Stimulated activated CD8-positive, alpha-beta memory T cell treated with anti-CD3 and anti-CD28 coated beads, Interleukin-12 subunit alpha, Interleukin-12 subunit beta, amount 100 ng/mL, for 24 hours (primary cell): ENCODE measurements at regions not wholly inside any gene's neighbourhood (a gene's known extent, or its start where the extent isn't known, plus 50 kb on each side); places are given as distances from the start of the nearest gene placed in this dataset.
"Not testable (repeated sequence)": the region's sequence is repeated elsewhere in the genome, so short reads cannot be mapped to it uniquely, and the experiment has no call there.

Source experiments
- DNase-seq: peaks from one replicate; pipeline ENCODE4 v3.0.0-alpha.2; 2020; ENCODE audit errors: extremely low read depth

- DNase-seq, result no peak
These were observed 473.7 kb upstream of the PODXL start for GRCh38 chr7:132030086-132030568.

GRCh38 chr7:132029369-132030085 is 473.1 kb upstream of the PODXL start:
- no peak for DNase-seq

- no peak for DNase-seq
These were observed 471.9 kb upstream of the PODXL start for GRCh38 chr7:132028144-132028920.

GRCh38 chr7:132024290-132024689 is 467.9 kb upstream of the PODXL start:
- no peak for DNase-seq

- no peak for DNase-seq
These were observed 467.0 kb upstream of the PODXL start for GRCh38 chr7:132023466-132023865.

DNA sequence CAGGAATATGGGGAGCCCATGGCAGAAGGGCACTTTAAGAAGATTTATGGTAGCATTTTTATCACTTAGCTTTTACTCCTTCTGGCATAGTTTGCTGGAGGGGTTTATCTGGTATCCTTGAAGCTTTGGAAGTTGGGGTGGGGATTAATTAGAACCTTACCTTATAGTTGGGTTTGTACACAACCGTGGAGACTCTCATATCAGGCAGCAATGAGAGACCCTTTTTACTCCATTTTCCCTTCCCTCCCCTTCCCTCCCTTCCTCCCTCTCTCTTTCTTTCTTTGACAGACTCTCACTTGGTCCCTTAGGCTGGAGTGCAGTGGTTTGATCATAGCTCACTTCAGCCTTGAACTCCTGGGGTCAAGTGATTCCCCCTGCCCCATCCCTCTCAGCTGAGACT is 465.8 kb upstream of the PODXL start:
- DNase-seq, result no peak

DNA sequence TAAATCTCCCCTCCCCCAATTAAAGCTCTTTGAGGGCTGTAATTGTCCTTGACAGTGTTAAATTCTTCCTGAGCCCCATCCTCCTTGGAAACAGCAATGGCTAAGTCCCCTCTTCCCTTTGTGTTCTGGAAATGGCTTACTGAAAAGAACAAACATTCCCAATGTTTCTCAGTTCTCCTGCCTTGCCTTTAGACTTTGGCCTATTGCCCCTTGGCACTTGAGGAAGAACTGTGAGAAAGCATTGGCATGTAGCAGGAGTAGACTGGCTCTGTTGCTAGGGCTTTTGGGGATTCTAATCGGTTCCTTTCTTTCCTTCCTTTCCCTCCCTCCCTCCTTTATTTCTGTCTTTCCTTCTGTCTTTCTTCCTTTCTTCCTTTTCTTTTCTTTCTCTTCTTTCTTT is 463.3 kb upstream of the PODXL start:
- no peak for DNase-seq

- DNase-seq, result no peak
These were observed 453.4 kb upstream of the PODXL start for GRCh38 chr7:132009778-132010177.

DNA sequence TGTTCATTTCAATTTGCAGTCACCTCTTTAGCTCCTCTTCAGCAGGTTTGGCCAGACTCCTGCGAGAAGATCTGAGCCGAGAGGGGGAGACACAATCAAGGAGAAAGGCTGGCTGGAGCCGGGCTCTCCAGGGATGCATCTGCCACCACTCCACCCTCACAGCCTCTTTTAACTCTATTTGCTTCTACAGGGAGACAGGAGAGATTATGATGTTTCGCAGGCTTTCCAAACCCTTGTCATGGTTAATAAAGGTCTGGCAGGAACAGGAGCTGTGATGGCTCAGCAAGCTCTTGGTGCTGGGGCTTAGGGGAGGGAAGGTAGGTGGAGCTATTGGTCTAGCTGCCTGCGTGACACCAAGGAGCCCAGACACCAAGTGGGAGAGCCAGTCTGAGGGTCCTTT is 448.1 kb upstream of the PODXL start:
- no peak for DNase-seq

GRCh38 chr7:132002343-132002968 is 446.0 kb upstream of the PODXL start:
- DNase-seq, result no peak

DNA sequence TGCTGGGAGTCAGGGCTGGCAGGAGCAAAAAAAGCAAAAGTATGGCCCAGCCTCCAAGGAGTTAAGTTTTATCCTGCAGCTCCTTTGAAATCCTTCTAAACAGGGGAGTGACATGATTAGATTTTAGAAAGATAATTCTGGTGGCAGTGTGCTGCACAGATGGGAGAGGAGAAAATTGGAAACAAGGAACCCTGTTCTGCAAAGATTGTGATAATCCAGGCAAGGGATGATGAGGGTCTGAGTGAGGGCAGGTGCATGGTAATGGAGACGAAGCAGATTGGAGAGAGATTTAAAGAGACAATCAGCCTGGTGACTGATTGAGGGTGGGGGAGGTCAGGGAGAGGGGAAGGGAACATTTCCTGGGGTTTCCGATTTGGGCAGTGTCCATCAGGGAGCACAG is 444.7 kb upstream of the PODXL start:
- no peak for DNase-seq

GRCh38 chr7:131999193-131999592 is 442.8 kb upstream of the PODXL start:
- no peak for DNase-seq

DNA sequence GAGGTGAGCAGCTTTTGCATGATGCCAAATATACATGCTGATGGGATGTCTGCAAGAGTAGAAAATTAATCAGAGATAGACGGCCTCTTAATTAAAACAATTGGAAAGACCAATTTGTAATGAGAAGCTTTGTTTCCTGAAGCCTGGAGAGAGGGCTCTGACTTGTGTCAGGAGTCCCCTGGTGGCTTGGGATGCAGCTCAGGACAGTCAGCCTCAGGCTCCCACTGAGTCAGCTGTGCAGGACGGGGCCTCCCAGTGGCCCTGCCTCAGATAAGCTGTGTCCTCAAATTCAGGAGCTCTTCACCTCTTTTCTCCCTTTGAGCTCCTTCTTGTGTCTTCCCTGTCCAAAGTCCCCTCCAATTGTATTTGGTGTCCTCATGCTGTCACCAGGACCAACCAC is 438.9 kb upstream of the PODXL start:
- no peak for DNase-seq

GRCh38 chr7:131981069-131981468 is 424.6 kb upstream of the PODXL start:
- DNase-seq, result not testable (repeated sequence)

DNA sequence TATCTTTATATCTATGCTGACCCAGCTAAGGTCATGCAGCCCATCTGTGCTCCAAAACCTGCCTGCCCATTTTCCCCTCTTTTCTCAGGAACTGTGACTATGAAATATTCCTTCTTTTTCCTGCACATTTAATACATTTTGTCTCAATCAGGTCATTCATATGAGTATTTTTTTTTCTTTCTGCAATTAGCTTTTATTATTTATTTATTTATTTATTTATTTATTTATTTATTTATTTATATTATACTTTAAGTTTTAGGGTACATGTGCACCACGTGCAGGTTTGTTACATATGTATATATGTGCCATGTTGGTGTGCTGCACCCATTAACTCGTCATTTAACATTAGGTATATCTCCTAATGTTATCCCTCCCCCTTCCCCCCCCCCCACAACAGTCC is 421.7 kb upstream of the PODXL start:
- DNase-seq, result not testable (repeated sequence)

GRCh38 chr7:131976411-131976810 is 420.0 kb upstream of the PODXL start:
- no peak for DNase-seq

- no peak for DNase-seq
These were observed 418.2 kb upstream of the PODXL start for GRCh38 chr7:131974671-131975070.

GRCh38 chr7:131972251-131972650 is 415.8 kb upstream of the PODXL start:
- DNase-seq, result no peak

DNA sequence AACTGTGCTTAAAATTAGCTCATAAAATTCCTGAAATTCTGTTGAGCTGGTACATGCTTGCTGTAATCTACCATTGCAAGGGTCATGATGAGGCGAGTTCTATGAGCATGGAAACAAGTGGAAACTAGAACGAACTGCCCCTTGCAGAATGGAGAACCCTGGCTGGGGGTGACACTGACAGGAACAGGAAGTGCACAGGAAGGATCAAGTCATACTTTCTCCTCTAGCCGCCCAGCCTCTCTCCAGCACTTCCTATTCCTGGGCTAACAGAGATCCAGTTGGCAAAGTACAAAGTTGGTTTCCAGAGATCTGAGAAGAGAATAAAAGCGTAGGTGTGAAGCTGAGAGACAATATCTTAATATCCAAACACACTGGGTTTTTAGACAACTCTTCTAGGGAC is 414.2 kb upstream of the PODXL start:
- DNase-seq, result no peak

- DNase-seq, result no peak
These were observed 413.1 kb upstream of the PODXL start for GRCh38 chr7:131969560-131969959.

DNA sequence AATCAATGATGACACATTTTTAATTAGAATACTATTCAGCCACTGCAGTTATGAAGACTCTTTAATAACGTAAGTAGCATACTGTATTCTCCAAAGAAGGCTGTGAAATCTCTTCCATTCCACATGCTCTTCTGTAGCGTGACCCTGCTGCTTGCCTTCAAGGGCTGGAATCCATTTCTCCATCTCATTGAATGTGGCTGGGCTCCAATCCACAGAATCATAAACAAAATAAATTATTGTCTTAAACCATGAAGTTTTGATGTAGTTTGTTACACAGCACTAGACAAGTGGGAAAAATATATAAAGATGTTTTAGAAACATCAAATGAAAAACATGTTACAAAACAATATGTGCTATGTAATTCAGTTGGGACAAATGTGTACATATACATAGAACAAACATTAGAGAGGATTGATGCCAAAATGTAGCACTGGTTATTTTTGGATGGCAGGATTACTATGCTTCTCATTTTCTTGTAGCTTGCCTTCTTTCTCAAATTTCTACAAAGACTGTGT is 410.8 kb upstream of the PODXL start:
- no peak for DNase-seq

DNA sequence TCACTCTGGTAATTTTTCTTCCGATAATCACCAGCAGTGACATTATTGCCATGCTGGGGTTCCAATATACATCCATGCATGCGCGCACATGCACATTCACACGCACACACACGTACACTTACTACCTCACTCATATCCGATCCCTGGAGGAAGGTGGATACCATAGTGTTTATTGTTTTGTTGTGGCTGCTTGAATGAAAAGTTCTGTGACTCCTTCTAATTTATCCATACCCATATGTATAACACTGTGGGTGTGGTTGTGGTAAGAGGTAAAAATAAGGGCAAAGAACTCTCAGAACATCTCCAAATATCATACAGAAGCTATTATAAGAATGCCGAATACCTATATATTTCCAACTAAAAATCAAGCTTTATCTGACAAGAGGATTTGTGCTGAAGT is 407.8 kb upstream of the PODXL start:
- DNase-seq, result no peak
